Mucosa of descending colon (tissue), 3 donors: ENCODE measurements at regions not wholly inside any gene's neighbourhood (a gene's known extent, or its start where the extent isn't known, plus 50 kb on each side); places are given as distances from the start of the nearest gene placed in this dataset.

Experiments
- ATAC-seq: fragments of 200-7000 bp; cut with Tn5 transposase; one replicate; pipeline ENCODE4 v1.9.1; 2020; ENCODE audit warnings: mild to moderate bottlenecking, moderate library complexity
- DNase-seq, 3 donors: peaks; one replicate each; pipeline ENCODE4 v3.0.0-alpha.2; 2020
- H3K36me3 ChIP-seq: fragments of 200-600 bp; one replicate; pipeline ENCODE4 v1.8.0; 2021; ENCODE audit warnings: low read depth, mild to moderate bottlenecking
- H3K4me1 ChIP-seq: fragments of 200-600 bp; one replicate; pipeline ENCODE4 v1.8.0; 2021; ENCODE audit warnings: low read depth, mild to moderate bottlenecking
- H3K4me3 ChIP-seq: fragments of 200-600 bp; one replicate; pipeline ENCODE4 v1.8.0; 2021; ENCODE audit warnings: mild to moderate bottlenecking
- H3K9me3 ChIP-seq: fragments of 200-600 bp; one replicate; pipeline ENCODE4 v1.8.0; 2021; ENCODE audit warnings: mild to moderate bottlenecking
- CTCF ChIP-seq: fragments of 200-600 bp; IDR thresholded peaks from one replicate; pipeline ENCODE4 v1.8.0; 2022; ENCODE audit warnings: antibody characterized with exemption, mild to moderate bottlenecking
- intact Hi-C, 2 donors: fragments of 100-400 bp; cut with DNase I in 1 of 2; cut with micrococcal nuclease in 1 of 2; formaldehyde crosslinking; loops; one replicate each; pipeline versions ENCODE4 v1.11.0 to v1.11.1; 2022; cut with DNase I, micrococcal nuclease
- donor health status: DM: no; HTN: no; CAD: no; lungs with moderate emphysema.
- donor health status: DM: no; HTN: no; CAD: no.
- donor health status: DM: no; HTN: yes; CAD: no.

GRCh38 chr6:164700497-164700896 is 608.9 kb downstream of the C6orf118 start:
- no peak for DNase-seq
- ATAC-seq, result no peak
- Histone ChIP-seq H3K9me3 (peaks cover 19% of the 10 kb centered on the region), H3K4me3 (no peak overlapping the region), H3K36me3 (no peaks in the 10 kb centered on the region), H3K4me1 (no peaks in the 10 kb centered on the region)
- intact Hi-C loops, result no loop called here
- TF ChIP-seq CTCF, result no peak

- DNase-seq, result no peak
- Histone ChIP-seq H3K9me3 (peaks cover 47% of the 10 kb centered on the region), H3K4me3 (no peak overlapping the region), H3K36me3 (no peaks in the 10 kb centered on the region), H3K4me1 (no peaks in the 10 kb centered on the region)
- ATAC-seq, result no peak
- TF ChIP-seq CTCF, result no peak
- intact Hi-C loops, result no loop called here
Observed at GRCh38 chr6:164695896-164696295, 613.5 kb downstream of the C6orf118 start.

GRCh38 chr6:164694386-164694785 is 615.0 kb downstream of the C6orf118 start:
- ATAC-seq (no peak), DNase-seq (no peak)
- peaks cover 56% of the 10 kb centered on the region for H3K9me3 ChIP-seq
- no peaks in the 10 kb centered on the region for H3K4me1 ChIP-seq
- no peak for TF ChIP-seq CTCF
- H3K36me3 ChIP-seq, result no peaks in the 10 kb centered on the region
- no peak overlapping the region for H3K4me3 ChIP-seq
- intact Hi-C loops, result no loop called here

- TF ChIP-seq CTCF, result no peak
- H3K4me1 ChIP-seq, result no peaks in the 10 kb centered on the region
- H3K4me3 ChIP-seq, result no peak overlapping the region
- DNase-seq, result no peak
- ATAC-seq, result no peak
- H3K36me3 ChIP-seq, result no peaks in the 10 kb centered on the region
- H3K9me3 ChIP-seq, result peaks cover 60% of the 10 kb centered on the region
- intact Hi-C loops, result no loop called here
Observed at GRCh38 chr6:164693944-164694343, 615.5 kb downstream of the C6orf118 start.

- no peak for TF ChIP-seq CTCF
- peaks cover 61% of the 10 kb centered on the region for H3K9me3 ChIP-seq
- ATAC-seq (no peak), DNase-seq (no peak)
- H3K4me3 ChIP-seq, result no peak overlapping the region
- H3K4me1 ChIP-seq, result no peaks in the 10 kb centered on the region
- intact Hi-C loops, result no loop called here
- no peaks in the 10 kb centered on the region for H3K36me3 ChIP-seq
Observed at GRCh38 chr6:164692772-164693510, 616.5 kb downstream of the C6orf118 start.
